ENCODE measurements at regions not wholly inside any gene's neighbourhood (a gene's known extent, or its start where the extent isn't known, plus 50 kb on each side); places are given as distances from the start of the nearest gene placed in this dataset.

DNA sequence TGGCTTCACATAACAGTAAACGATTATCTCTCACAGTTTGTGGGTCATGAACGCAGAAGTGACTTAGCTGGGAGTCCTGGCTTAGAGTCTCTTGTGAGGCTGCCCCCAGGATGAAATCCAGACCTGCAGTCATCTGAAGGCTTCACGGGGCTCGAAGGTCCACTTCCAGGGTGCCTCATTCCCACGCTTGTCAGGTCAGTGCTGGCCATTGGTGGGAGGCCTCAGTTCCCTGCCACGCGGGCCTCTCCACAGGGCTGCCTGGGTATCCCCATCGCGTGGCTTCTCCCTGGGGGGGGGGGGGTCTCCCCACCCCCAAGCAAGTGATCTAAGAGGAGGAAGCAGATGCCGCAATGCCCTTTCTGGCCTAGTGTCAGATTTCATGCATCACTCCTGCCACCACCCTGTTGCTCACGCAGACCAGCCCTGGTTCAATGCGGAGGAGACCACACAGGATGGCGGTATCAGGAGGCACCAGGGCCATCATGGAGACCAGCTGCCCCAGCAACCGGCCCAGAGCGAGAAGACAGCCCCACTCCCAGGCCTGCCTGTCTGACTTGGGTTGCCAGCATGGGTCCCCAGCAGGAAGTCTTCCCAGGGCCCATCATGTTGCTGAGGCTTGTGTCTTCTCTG lies 77.3 kb upstream of the CDH5 start:
- no peak for DNase-seq (ENCODE audit: low spot score)

DNA sequence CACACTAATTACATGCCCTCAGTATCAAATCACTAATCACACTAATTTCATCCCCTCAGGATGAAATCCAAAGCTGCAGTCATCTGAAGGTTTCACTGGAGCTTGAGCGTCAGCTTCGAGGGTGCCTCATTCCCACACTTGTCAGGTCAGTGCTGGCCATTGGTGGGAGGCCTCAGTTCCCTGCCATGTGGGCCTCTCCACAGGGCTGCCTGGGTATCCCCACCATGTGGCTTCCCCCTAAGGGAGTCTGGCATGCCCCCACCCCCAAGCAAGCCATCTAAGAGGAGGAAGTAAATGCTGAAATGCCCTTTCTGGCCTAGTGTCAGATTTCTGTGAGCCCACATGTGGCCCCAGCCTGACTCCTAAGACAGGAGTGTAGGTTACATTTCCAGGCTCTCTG lies 78.6 kb upstream of the CDH5 start:
- no peak for DNase-seq (ENCODE audit: low spot score)

DNA sequence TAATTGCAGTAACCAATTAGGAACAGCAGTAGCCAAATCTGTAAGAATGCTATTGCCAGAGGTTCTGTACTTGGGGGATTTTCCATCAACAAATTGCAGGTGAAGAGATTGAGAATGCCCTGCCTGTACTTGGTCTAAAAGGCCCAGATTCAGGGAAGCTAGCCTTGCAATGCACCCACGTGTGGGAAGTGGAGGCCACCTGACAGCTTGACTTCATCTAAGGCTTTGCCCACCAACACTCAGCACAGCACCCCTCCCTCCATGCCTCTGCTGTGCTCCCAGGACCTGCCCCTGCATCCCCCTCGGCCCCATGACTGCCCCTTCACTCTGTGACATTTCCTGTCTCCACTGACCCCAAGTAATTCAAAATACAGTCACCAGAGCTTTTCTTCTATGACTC lies 79.1 kb upstream of the CDH5 start:
- DNase-seq (ENCODE audit: low spot score), result no peak

DNA sequence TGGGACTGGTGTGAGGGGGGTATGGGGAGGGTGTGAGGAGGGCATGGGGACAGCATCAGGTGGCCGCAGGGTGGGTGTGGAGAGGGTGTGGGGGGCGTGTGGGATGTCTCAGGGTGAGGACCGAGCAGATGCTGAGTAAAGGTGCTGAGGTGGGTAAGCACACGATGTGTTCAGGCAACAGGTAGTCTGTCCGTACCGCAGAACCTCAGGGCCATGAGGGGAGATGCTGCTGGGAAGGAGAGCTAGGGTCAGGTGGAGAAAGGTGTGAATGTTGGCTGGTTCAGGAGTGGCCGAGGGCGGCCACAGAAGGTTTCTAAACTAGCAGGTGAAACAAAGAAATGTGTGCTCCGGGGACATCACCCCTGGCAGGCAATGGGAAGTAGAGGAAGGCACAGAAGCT lies 80.0 kb upstream of the CDH5 start:
- DNase-seq (ENCODE audit: low spot score), result no peak

DNA sequence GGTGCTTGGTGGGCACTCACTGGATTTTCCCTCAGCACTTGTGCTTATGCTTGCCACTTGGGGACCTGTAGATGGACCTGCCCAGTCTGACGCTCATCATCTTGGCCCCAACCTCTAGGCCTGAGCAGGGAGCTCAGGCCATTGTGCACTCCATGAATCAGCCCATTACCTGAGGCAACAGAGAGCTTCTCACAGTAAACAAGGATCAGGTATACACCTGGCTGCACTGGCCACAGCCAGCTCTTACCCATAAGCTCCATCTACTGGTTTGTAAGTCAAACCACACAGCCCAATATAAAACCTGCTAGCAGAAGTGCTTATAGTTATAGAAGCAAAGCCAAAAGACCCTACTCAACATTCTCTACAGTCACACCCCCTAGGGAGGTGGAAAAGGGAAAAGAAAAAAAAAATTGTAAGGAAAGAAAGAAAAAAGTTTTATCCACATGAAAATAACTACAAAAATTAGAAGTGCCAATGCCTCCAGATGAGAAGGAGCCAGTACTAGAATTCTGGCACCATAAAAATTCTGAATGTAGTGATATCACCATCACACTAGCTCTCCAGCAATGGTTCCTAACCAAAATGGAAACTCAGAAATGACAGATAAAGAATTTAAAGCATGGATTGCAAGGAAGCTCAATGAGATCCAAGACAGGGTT lies 87.8 kb upstream of the CDH5 start:
- no peak for DNase-seq (ENCODE audit: low spot score)

DNA sequence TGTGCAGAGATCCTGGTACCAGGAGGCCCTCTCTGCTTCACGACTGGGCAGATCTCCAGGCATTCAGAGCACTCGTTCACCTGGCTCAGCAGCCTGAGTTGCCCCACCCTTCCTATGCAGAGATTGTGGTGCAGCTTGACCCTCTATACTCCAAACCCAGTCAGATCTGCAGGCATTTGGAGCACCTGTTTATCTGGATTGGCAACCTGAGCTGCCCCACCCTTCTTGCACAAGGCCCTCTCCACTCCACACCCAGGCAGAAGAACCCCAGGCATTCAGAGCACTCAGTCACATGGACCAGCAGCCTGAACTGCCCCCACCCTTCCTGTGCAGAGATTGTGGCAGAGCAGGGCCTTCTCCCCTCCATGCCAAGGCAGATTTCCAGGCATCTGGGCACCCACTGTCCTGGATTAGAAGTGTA lies 88.4 kb upstream of the CDH5 start:
- DNase-seq (ENCODE audit: low spot score), result no peak

DNA sequence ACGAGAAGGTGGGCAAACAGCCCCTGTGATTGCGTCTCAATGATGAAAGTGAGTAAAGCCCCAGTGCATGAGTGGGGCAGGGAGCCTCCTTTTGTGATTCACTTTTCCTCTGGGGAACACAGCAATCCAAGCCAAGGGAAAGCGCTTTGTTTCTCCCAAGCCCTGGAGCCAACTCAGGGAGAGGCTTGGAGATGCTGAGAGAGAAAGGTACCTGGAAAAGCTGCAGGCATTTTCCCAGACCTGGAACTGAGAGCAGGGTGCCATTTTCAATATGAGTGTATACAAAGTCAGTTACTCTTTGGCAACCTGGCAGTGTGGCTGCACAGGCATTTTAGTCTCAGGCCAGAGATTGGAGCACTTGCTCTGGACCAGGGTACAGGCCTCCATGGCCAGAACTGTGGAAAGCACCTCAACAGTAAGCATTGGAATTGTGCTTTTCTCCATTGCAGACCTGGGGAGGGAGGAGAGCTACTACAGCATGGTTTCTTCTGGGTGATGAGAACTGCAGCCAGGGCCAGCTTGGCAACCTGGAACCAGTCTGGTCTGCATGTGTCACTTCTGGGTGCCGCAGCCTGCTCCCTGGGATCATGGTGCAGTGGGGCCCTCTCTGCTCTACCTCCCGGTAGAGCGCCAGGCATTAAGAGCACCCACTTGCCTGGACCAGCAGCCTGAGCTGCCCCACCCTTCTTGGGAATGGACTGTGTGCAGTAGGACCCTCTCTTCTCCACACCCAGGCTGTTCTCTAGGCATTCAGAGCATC lies 89.0 kb upstream of the CDH5 start:
- DNase-seq (ENCODE audit: low spot score), result no peak

DNA sequence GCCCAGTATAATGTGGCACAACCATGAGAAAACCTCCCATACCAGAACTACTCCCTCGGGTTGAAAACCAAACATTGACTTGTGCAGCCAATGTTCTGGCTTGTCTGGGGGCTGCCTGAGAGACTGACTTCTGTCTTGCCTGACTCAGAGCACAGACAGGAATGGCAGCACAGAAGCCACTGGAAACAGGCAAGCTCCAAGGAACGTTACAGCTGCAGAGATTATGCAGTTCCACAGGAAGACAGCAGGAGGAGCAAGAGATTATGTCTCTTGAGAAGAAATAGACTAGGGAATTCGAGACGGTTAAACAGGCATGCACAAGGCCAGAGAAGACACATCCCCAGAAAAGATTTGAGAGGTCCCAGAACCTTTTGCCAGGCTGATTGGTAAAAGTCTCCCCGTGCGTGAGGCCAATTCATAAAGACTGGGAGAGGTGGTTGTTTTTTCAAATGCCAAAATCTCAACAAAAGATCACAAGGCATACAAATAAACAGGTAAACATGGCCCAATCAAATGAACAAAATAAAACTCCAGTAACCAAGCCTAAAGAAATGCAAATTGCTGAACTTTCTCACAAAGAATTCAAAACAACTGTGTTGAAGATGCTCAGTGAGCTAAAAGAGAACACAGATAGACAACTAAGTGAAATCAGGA lies 90.6 kb upstream of the CDH5 start:
- DNase-seq (ENCODE audit: low spot score), result no peak

DNA sequence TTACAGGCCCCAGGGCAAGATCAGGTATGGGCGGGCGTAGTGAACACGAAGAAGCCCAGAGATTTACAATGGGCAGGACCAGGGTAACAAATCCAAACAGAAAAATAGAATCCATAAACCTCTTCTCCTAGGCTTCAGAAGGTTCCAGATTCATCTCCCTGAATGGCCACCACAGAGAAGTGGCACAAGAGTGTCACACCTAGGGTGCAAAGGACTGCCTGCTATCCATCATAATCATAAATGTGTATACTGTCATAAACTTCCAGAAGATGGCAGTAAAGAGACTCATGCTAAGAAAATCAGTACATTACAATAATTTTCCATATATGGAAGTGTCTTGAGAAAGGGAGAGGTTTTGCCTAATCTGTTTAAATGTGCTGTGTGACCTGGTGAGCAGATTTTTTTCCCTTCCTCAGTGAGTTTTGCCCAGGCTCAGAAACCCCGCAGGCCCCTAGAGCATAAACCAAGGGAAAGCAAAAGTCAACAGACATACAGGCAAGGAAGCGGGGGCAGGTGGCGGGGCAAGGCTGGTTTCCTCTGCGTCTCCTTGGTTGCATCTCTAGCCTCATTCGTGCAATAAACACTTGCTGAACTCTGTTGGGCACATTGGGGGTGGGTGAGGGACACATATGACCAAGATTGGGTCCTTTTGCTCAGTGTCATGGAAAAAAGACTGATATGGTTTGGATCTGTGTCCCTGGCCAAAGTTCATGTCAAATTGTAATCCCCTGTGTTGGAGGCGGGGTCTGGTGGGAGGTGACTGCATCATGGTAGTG lies 92.0 kb upstream of the CDH5 start:
- DNase-seq (ENCODE audit: low spot score), result peak; percentile 5

DNA sequence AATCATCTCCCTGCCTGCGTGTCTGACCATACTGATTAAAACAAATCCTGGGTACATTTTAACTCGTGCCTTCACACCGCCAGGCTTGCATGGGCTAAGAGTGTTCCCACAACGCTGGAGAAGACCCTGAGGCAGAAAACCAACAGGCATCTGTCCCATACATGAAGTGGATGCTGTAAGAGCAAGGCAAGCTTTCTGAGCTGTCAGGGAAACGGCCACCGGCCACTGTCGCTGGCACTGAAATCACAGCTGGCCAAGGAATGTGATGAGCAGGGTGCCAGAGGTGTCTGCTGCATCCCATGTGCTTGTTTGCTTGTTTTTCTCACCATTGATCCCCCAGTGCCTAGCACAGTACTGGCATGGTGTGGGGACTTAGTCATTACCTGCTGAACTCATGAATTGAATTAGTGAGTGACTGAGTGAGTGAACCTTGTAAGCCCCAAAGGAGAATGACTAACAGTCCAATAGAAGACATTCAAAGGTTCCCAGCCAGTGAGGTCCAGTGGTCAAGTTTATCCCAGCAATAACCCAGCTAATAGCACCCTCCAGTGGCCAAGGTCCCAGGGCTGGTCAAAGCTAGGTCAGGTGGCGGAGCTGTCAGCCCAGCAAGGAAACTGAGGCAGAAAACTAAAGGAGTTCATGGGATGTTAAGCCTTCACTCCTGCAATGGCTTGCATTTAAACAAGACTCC lies 92.7 kb upstream of the CDH5 start:
- no peak for DNase-seq (ENCODE audit: low spot score)

DNA sequence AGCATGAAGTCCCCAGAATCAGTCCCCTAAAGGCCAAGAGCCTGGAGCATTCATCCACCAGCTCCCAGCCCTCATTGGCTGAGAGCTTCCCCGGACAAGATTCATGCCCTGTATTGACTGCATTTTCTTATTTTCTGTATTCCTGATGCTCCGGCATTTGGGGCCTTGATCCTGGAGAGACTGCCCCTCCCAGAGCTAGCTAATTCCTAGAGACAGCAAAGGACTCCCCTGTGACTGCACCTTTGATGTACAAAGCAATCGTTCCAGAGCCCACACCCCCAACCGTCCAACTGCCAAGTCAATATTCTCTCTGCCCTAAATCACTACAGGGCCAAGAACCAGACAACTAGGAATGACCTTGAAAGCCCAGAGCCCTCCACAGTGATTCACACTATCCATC lies 93.4 kb upstream of the CDH5 start:
- DNase-seq (ENCODE audit: low spot score), result no peak

DNA sequence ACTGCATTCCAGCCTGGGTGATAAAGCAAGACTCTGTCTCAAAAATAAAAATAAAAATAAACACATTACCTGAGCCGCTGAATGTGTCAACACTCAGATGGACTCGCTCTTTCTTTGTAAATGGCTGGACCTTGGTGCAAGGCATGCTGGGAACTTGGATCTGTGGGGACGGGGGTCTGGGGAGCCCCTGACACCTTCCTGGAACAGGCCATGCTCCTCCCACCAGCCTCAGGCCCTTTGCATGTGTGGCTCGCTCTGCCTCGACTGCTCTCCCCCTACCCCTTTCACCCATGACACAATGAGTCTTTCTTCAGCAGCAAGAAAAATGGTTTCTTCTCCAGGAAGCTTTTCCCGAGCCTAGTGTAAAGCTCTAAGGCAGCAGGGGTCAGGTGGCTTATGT lies 94.0 kb upstream of the CDH5 start:
- no peak for DNase-seq (ENCODE audit: low spot score)

DNA sequence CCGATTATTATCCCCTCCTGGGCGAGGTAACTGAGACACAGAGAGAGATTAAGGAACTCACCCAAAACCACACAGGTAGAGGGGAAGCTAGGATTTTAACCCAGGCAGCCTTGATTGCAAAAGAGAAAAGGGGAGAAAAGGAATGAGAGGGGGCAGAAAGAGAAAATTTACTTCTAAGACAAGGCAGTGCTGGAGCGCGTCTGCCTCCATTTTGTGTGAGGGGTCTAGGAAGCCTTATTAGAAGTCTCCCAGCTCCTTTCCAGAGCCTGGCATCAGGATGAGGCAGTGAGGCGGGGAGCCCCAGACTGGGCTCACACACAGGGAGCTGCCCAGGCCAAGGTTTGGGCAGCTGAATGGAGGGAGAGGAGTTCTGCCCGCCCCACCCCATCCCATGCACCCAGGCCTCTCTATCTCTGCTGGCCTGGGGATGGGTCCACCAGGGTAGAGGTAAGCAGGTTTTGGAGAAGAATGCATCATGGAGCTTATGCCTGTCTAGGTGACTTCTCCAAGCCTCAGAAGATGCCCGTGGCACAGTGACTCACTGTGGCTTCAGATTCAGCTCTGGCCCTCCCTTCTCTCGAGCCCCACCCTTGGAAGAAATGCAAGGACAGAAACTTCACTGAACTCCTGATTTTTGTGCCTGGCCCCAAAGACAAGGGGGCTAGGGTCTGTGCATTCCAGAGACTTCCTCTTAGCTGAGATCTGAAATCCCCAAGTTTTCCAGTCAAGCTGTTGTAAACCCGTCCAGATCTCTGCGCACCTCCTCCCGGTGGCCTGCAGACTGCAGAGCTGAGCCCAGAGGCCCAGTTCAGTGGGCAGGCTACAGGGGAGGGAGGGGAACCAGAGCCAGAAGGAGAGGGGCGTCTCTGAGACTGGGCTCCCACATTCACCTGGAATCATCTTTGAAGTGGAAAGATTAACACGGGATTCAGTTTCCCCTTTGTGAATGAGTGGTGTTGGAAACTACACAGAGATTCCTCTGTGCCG lies 95.1 kb upstream of the CDH5 start:
- no peak for DNase-seq (ENCODE audit: low spot score)

DNA sequence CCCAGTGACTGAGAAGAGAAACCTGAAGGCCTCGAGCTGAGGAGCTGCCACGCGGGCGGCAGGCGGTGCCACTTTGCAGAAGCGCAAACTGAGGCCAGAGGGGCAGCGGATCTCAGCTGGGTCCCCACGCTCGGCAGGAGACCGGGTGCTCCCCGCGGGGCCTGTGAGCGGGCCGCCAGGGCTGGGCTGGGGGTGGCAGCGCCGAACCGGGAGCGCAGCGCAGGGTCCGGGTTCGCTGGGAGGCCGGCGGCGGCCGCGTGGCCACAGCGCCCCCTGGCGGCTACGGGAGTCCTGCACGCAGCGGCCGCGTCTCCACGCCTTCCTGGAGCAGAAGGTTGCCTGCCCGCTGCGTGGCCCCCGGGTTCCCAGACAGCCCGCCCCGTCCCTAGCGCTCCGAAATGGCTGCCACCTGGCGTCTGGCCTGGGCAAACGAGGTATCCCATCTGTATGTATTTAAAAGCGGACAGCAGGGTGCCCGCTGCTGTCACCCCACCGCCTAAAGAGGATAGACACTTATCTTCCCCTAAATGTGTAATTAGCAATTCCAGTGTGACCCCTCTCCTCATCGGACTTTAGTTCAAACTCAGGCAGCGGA lies 96.1 kb upstream of the CDH5 start:
- DNase-seq (ENCODE audit: low spot score), result peak; percentile 37

DNA sequence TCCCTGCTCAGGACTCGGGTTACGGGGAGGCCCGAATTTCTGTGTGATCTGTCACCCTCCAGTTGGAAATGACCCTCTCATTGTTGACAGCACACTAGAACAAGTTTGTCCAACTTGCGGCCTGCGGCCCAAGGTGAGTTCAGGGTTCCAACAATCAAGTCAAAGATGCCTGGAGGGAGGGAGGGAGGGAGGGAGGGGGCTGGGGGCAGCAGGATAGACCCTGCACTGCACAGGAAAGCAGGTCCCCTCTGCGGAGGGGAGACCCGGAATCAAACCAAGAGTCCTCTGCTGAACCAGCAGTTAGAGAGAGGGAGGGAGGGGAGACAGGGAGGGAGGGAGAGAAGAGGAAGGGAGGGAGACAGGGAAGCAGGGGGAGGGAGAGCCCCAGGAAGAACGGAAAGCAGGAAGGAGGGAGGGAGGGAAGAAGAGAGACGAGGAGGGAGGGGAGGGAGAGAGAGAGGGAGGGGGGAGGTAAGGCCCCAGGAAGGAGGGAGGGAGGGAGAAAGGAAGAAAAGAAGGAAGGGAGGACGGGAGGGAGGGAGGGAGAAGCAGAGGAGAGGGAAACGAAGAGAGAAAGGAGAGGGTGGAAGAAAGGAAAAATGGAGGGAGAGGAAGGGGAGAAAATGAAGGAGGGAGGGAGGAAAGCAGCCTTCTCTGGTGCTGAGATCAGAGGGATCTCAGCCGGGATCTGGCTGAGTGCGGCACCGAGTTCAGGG lies 96.7 kb upstream of the CDH5 start:
- no peak for DNase-seq (ENCODE audit: low spot score)

DNA sequence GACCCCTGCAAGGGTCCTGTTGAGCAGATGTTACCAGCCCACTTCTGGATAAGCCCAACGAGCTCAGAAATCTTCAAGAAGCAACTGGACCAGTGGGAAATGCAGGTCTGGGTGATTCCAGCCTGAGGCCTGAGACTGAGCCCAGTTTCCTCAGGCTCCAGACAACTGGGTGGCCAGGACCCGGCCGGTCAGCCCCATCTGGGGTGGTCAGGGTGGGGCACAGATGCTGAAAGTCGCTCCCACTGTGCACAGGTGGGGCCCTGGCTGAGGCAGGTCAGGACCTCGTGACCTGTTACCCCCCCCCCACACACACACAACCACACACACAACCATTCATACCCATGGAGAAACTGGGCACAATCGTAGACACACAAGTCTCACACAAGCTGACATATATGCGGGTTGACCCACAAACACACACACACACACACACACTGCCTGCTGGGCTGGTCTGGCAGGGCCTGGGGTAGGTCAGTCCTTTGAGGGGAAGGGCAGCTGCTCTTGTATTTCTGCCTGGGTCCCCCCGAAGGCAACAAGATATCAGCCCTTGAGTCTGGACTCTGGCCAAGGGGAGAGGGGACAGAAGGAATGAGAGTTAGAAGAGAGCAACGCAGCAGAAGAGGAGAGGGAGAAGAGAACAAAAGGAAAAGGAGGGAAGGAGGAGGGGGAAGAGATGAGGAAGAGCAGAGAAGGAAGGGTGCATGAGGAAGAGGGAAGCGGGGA lies 99.0 kb upstream of the CDH5 start:
- DNase-seq (ENCODE audit: low spot score), result no peak

DNA sequence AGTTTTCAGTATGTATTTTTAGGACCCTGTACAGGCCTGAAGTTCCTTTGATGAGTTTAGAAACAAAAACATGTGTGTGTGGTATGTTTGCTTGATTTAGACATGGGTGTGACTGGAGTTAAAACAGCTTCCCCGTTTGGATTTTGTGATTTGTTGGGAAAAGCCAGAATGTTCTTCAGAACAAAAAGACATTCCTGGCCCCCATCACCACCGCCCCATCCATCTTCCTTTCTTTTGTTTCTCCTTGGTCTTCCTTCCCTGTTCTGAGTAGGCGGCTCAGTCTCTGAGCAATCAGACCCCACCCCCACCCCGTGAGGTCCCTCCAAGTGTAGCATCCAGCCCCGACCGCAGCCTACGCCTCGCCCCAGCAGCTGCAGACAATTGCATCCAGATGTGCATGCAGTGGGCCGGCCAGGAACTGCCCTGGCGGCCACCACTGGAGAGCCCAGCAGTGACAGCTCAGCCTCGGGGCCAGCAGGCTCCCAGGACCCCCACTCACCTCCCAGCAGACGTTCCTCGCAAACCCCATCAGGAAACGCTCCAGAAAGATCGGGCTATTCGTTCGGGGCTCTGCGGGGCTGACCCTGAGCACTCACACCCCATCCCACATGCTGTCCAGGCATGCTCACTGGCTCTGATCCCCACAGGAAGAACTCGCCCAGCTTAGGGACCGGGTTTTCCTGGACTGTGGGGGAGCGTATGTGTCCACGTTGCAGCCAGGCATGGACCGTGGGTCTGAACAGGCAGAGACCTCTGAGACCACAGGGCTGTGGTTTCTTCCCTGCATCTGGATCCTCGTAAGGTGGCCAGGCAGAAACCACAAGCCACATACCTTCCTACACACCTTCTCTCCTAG lies 99.8 kb upstream of the CDH5 start:
- no peak for DNase-seq (ENCODE audit: low spot score)
